MM.1S (cell line): ENCODE measurements at regions not wholly inside any gene's neighbourhood (a gene's known extent, or its start where the extent isn't known, plus 50 kb on each side); places are given as distances from the start of the nearest gene placed in this dataset.

Experiments used
- CTCF ChIP-seq: fragments of 300-600 bp; sonication (generic); IDR thresholded peaks from 2 replicates; pipeline ENCODE4 v1.5.1; 2016; ENCODE audit warnings: antibody characterized with exemption, low read length, mixed read lengths
- EZH2 ChIP-seq: fragments of 300-600 bp; sonication (generic); optimal IDR thresholded peaks from 2 replicates; pipeline ENCODE3; 2017; ENCODE audit warnings: low read depth, mild to moderate bottlenecking, antibody characterized with exemption, low read length, mixed read lengths

- TF ChIP-seq CTCF (no peak), EZH2 (no peak)
Observed at GRCh38 chr16:73124097-73124652, 76.2 kb upstream of the ZFHX3 start.
